NCI-H128 (cell line): ENCODE measurements at regions not wholly inside any gene's neighbourhood (a gene's known extent, or its start where the extent isn't known, plus 50 kb on each side); places are given as distances from the start of the nearest gene placed in this dataset.
"Not testable (repeated sequence)": the region's sequence is repeated elsewhere in the genome, so short reads cannot be mapped to it uniquely, and the experiment has no call there.

ENCODE experiments used
- DNase-seq: peaks from one replicate; lab custom pipeline; 2025; ENCODE audit not compliant: unreplicated experiment; lab: John Stamatoyannopoulos, UW

- DNase-seq: no peak
These were observed 508.3 kb upstream of the DAB2 start for GRCh38 chr5:39933061-39933460.

GRCh38 chr5:39928709-39929108 lies 503.9 kb upstream of the DAB2 start:
- DNase-seq: no peak

GRCh38 chr5:39919876-39920275 lies 495.1 kb upstream of the DAB2 start:
- DNase-seq: no peak

- no peak for DNase-seq
These were observed 488.1 kb upstream of the DAB2 start for GRCh38 chr5:39912906-39913305.

- not testable (repeated sequence) for DNase-seq
These were observed 482.6 kb upstream of the DAB2 start for GRCh38 chr5:39907267-39907951.

GRCh38 chr5:39906146-39906545 lies 481.4 kb upstream of the DAB2 start:
- DNase-seq: no peak

GRCh38 chr5:39905356-39905755 lies 480.6 kb upstream of the DAB2 start:
- no peak for DNase-seq

- no peak for DNase-seq
These were observed 477.8 kb upstream of the DAB2 start for GRCh38 chr5:39902626-39903025.

- DNase-seq: no peak
These were observed 474.0 kb upstream of the DAB2 start for GRCh38 chr5:39898731-39899130.

GRCh38 chr5:39896706-39897105 lies 471.9 kb upstream of the DAB2 start:
- no peak for DNase-seq

- no peak for DNase-seq
These were observed 471.3 kb upstream of the DAB2 start for GRCh38 chr5:39896104-39896503.

GRCh38 chr5:39892708-39893107 lies 467.9 kb upstream of the DAB2 start:
- DNase-seq: no peak

GRCh38 chr5:39891376-39891775 lies 466.6 kb upstream of the DAB2 start:
- no peak for DNase-seq

- no peak for DNase-seq
These were observed 456.2 kb upstream of the DAB2 start for GRCh38 chr5:39880985-39881384.

GRCh38 chr5:39877479-39877878 lies 452.7 kb upstream of the DAB2 start:
- DNase-seq: no peak

GRCh38 chr5:39876146-39876545 lies 451.4 kb upstream of the DAB2 start:
- DNase-seq: no peak

- DNase-seq: no peak
These were observed 445.4 kb upstream of the DAB2 start for GRCh38 chr5:39870137-39870536.

GRCh38 chr5:39869396-39869795 lies 444.6 kb upstream of the DAB2 start:
- no peak for DNase-seq

GRCh38 chr5:39867923-39868322 lies 443.1 kb upstream of the DAB2 start:
- DNase-seq: no peak

- DNase-seq: no peak
These were observed 439.3 kb upstream of the DAB2 start for GRCh38 chr5:39863926-39864552.

- no peak for DNase-seq
These were observed 432.3 kb upstream of the DAB2 start for GRCh38 chr5:39857041-39857440.

GRCh38 chr5:39854771-39855410 lies 430.1 kb upstream of the DAB2 start:
- no peak for DNase-seq
